Loucy (cell line): ENCODE measurements at regions not wholly inside any gene's neighbourhood (a gene's known extent, or its start where the extent isn't known, plus 50 kb on each side); places are given as distances from the start of the nearest gene placed in this dataset.

Source experiments
- H2AFZ ChIP-seq: fragments of 200-600 bp; sonication (generic); 2 replicates; pipeline ENCODE4 v1.6.0; 2016; ENCODE audit warnings: antibody characterized with exemption, mild to moderate bottlenecking, low read length, moderate library complexity
- H3F3A ChIP-seq: fragments of 200-600 bp; 2 replicates; pipeline ENCODE4 v1.6.0; 2016; ENCODE audit warnings: antibody characterized with exemption, low read depth, mild to moderate bottlenecking
- H3K27me3 ChIP-seq: fragments of 200-600 bp; sonication (generic); 2 replicates; pipeline ENCODE4 v1.6.1; 2014; ENCODE audit warnings: low read length, mild to moderate bottlenecking; ENCODE audit not compliant: insufficient read depth, poor library complexity, severe bottlenecking
- H3K36me3 ChIP-seq: fragments of 200-600 bp; sonication (generic); 2 replicates; pipeline ENCODE4 v1.6.1; 2016; ENCODE audit warnings: low read length; ENCODE audit not compliant: insufficient read depth
- H3K4me1 ChIP-seq: fragments of 200-600 bp; sonication (generic); 2 replicates; pipeline ENCODE4 v1.5.1; 2014; ENCODE audit warnings: low read length, mild to moderate bottlenecking; ENCODE audit not compliant: insufficient read depth, poor library complexity, severe bottlenecking
- H3K4me2 ChIP-seq: fragments of 200-600 bp; sonication (generic); 2 replicates; pipeline ENCODE4 v1.6.0; 2014; ENCODE audit warnings: antibody characterized with exemption, low read length, low read depth, mild to moderate bottlenecking; ENCODE audit not compliant: poor library complexity, severe bottlenecking
- H3K4me3 ChIP-seq: fragments of 200-600 bp; sonication (generic); 2 replicates; pipeline ENCODE4 v1.5.1; 2014; ENCODE audit warnings: low read length, mild to moderate bottlenecking, mixed read lengths; ENCODE audit not compliant: poor library complexity, severe bottlenecking
- H3K79me2 ChIP-seq: fragments of 200-600 bp; sonication (generic); 2 replicates; pipeline ENCODE4 v1.6.1; 2014; ENCODE audit warnings: low read length; ENCODE audit not compliant: insufficient read depth
- H3K9ac ChIP-seq: fragments of 200-600 bp; sonication (generic); 2 replicates; pipeline ENCODE4 v1.6.0; 2014; ENCODE audit warnings: mild to moderate bottlenecking, low read depth, low read length, moderate library complexity; ENCODE audit not compliant: poor library complexity, severe bottlenecking
- H3K9me2 ChIP-seq: fragments of 200-600 bp; sonication (generic); replicated peaks from 2 replicates; pipeline ENCODE4 v1.6.1; 2016; ENCODE audit warnings: low read depth, low read length, mixed read lengths
- H3K9me3 ChIP-seq: fragments of 200-600 bp; sonication (generic); 2 replicates; pipeline ENCODE4 v1.6.1; 2014; ENCODE audit warnings: mild to moderate bottlenecking, antibody characterized with exemption, low read length, low read depth; ENCODE audit not compliant: insufficient read depth
- H4K20me1 ChIP-seq: fragments of 200-600 bp; sonication (generic); 2 replicates; pipeline ENCODE4 v1.6.0; 2014; ENCODE audit warnings: antibody characterized with exemption, low read length, mild to moderate bottlenecking; ENCODE audit not compliant: insufficient read depth, poor library complexity, severe bottlenecking
- CTCF ChIP-seq: fragments of 200-600 bp; sonication (generic); conservative IDR thresholded peaks from 2 replicates; pipeline ENCODE4 v1.5.1; 2014; ENCODE audit warnings: mild to moderate bottlenecking, antibody characterized with exemption, low read length
- EZH2phosphoT487 ChIP-seq: fragments of 200-600 bp; IDR thresholded peaks from 2 replicates; pipeline ENCODE4 v1.6.1; 2018; ENCODE audit warnings: antibody characterized with exemption, mild to moderate bottlenecking, moderate library complexity, borderline replicate concordance

- Histone ChIP-seq H2AFZ (no peak overlapping the region), H3K9me2 (no peaks in the 10 kb centered on the region), H3K4me1 (no peaks in the 10 kb centered on the region), H4K20me1 (no peaks in the 10 kb centered on the region), H3K27me3 (no peaks in the 10 kb centered on the region), H3K9ac (no peak overlapping the region), H3K4me3 (no peak overlapping the region), H3K36me3 (no peaks in the 10 kb centered on the region), H3K79me2 (no peaks in the 10 kb centered on the region), H3K4me2 (no peak overlapping the region), H3K9me3 (no peaks in the 10 kb centered on the region), H3F3A (no peaks in the 10 kb centered on the region)
- no peak for TF ChIP-seq CTCF
- TF ChIP-seq EZH2phosphoT487: no peak
Observed at GRCh38 chr13:91074091-91074490, 273.4 kb upstream of the MIR17HG start.

DNA sequence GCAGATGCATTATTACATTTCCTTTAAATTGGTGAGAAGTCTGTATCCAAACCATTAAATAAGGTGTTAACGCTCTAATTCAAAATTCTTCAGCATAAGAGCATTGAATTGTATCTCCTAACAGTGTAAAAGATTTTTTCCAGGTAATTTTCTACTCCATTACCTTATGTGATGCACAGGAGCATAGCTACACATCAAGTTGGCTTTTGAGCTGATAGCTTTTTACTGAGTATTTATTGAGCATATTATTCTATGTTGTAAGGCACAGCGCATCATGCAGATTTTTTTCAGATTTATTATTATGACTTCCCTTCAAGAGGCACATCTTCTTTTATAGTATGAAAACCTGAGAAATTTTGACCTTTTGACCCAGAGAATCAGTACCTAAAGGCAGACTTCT is 270.7 kb upstream of the MIR17HG start:
- Histone ChIP-seq H3K79me2 (no peaks in the 10 kb centered on the region), H3F3A (no peaks in the 10 kb centered on the region), H3K4me1 (no peaks in the 10 kb centered on the region)

GRCh38 chr13:91078093-91078679 is 269.3 kb upstream of the MIR17HG start:
- Histone ChIP-seq H3K36me3 (no peaks in the 10 kb centered on the region), H3K9me3 (no peaks in the 10 kb centered on the region), H3K27me3 (no peaks in the 10 kb centered on the region), H4K20me1 (no peaks in the 10 kb centered on the region), H2AFZ (no peak overlapping the region), H3F3A (no peaks in the 10 kb centered on the region), H3K79me2 (no peaks in the 10 kb centered on the region), H3K4me1 (no peaks in the 10 kb centered on the region), H3K4me2 (no peak overlapping the region), H3K9me2 (no peaks in the 10 kb centered on the region), H3K4me3 (no peak overlapping the region), H3K9ac (no peak overlapping the region)
- TF ChIP-seq EZH2phosphoT487 (no peak), CTCF (peak; percentile 53)

More for the DNA sequence above, 270.7 kb upstream of the MIR17HG start:
- H3K4me2 ChIP-seq: no peak overlapping the region
- H3K4me3 ChIP-seq: no peak overlapping the region
- H3K9ac ChIP-seq: no peak overlapping the region
- TF ChIP-seq EZH2phosphoT487 (no peak), CTCF (no peak)
- no peaks in the 10 kb centered on the region for H3K9me2 ChIP-seq
- no peaks in the 10 kb centered on the region for H3K36me3 ChIP-seq
- H3K27me3 ChIP-seq: no peaks in the 10 kb centered on the region
- H4K20me1 ChIP-seq: no peaks in the 10 kb centered on the region
- no peak overlapping the region for H2AFZ ChIP-seq
- no peaks in the 10 kb centered on the region for H3K9me3 ChIP-seq
